Upper lobe of left lung (tissue), 4 donors: ENCODE measurements at regions not wholly inside any gene's neighbourhood (a gene's known extent, or its start where the extent isn't known, plus 50 kb on each side); places are given as distances from the start of the nearest gene placed in this dataset.

Experiments
- EP300 ChIP-seq, 4 donors: sonication (generic); formaldehyde crosslinking; IDR thresholded peaks; one replicate each; pipeline ENCODE4 v1.5.1; 2017; ENCODE audit warnings: antibody characterized with exemption in 4 of 4, control low read depth in 2 of 4
- POLR2A ChIP-seq, 4 donors: fragments of 450-650 bp; IDR thresholded peaks; one replicate each; pipeline ENCODE4 v1.5.1; 2016 to 2017; ENCODE audit warnings: antibody characterized with exemption in 4 of 4, mild to moderate bottlenecking in 2 of 4
- TF ChIP-seq, protein P1 (sequence below), 6 experiments: fragments of 450-650 bp in 4 of 6; fragments of 200-600 bp in 2 of 6; sonication (generic) in 2 of 6; IDR thresholded peaks; one replicate each; pipeline ENCODE4 v1.5.1; 2016 to 2019; ENCODE audit warnings: antibody characterized with exemption in 6 of 6

DNA sequence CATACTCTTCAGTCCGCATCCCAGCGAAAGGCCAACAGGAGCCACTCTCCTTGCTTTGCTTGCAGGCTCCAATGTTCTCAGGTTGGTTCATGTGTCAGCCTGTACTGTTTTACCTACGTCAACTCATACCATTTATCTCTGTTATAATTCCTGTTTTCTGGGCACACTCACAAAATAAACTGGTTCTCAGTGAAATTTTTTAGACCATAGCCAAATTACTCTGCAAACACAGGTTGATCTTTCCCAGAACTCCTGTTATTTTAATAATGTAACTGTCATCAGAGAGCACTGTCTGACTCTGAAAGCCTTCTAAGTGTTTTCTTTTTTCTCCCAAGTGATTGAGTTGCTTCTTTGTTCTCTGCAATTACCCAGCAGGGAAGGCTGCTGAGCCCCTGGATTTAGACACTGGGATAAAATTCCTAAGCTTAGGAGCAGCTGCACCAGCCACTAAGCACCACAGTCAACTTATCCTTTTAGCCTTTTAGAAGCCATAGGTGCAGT is 111.6 kb upstream of the PIEZO2 start:
- TF ChIP-seq, protein P1, sequence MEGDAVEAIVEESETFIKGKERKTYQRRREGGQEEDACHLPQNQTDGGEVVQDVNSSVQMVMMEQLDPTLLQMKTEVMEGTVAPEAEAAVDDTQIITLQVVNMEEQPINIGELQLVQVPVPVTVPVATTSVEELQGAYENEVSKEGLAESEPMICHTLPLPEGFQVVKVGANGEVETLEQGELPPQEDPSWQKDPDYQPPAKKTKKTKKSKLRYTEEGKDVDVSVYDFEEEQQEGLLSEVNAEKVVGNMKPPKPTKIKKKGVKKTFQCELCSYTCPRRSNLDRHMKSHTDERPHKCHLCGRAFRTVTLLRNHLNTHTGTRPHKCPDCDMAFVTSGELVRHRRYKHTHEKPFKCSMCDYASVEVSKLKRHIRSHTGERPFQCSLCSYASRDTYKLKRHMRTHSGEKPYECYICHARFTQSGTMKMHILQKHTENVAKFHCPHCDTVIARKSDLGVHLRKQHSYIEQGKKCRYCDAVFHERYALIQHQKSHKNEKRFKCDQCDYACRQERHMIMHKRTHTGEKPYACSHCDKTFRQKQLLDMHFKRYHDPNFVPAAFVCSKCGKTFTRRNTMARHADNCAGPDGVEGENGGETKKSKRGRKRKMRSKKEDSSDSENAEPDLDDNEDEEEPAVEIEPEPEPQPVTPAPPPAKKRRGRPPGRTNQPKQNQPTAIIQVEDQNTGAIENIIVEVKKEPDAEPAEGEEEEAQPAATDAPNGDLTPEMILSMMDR (IDR thresholded peaks at IDR 0.05), result no peak
- TF ChIP-seq POLR2A (IDR thresholded peaks at IDR 0.05) (no peak), EP300 (IDR thresholded peaks at IDR 0.05) (no peak)
